WERI-Rb-1 (cell line): ENCODE measurements at regions not wholly inside any gene's neighbourhood (a gene's known extent, or its start where the extent isn't known, plus 50 kb on each side); places are given as distances from the start of the nearest gene placed in this dataset.
A peak's percentile ranks its signal among the peaks of the same experiment; 100 is the strongest.

Source experiments
- DNase-seq: peaks from one replicate; pipeline ENCODE4 v3.0.0-alpha.2; 2020
- H3K27ac ChIP-seq: fragments of 250-450 bp; sonication (Bioruptor Pico); 2 replicates; pipeline ENCODE4 v1.5.1; 2020; ENCODE audit warnings: mild to moderate bottlenecking, moderate library complexity
- H3K27me3 ChIP-seq: fragments of 250-450 bp; sonication (Bioruptor Pico); 2 replicates; pipeline ENCODE4 v1.5.1; 2021; ENCODE audit warnings: mild to moderate bottlenecking, low read depth, moderate library complexity; ENCODE audit not compliant: insufficient read depth, severe bottlenecking
- H3K36me3 ChIP-seq: fragments of 250-450 bp; sonication (Bioruptor Pico); 2 replicates; pipeline ENCODE4 v1.5.1; 2020; ENCODE audit warnings: mild to moderate bottlenecking, moderate library complexity
- H3K4me3 ChIP-seq: 2 replicates; pipeline ENCODE4 v1.5.1; 2011; ENCODE audit warnings: low read depth, mild to moderate bottlenecking, control low read depth, low read length
- H3K9me3 ChIP-seq: fragments of 250-450 bp; sonication (Bioruptor Pico); 2 replicates; pipeline ENCODE4 v1.5.1; 2021; ENCODE audit warnings: mild to moderate bottlenecking, moderate library complexity; ENCODE audit not compliant: severe bottlenecking
- CTCF ChIP-seq: IDR thresholded peaks from 2 replicates; pipeline ENCODE4 v1.5.1; 2011; ENCODE audit warnings: low read depth, mild to moderate bottlenecking, control low read depth, inconsistent platforms, low read length

- Histone ChIP-seq H3K9me3 (no peaks in the 10 kb centered on the region), H3K27me3 (no peaks in the 10 kb centered on the region), H3K36me3 (no peaks in the 10 kb centered on the region), H3K27ac (no peak overlapping the region), H3K4me3 (no peak overlapping the region)
- TF ChIP-seq CTCF = no peak
- DNase-seq = peak; percentile 81
Measured at GRCh38 chr5:78698191-78698791, 49.7 kb upstream of the LHFPL2 start.
